ENCODE measurements at regions not wholly inside any gene's neighbourhood (a gene's known extent, or its start where the extent isn't known, plus 50 kb on each side); places are given as distances from the start of the nearest gene placed in this dataset.

DNA sequence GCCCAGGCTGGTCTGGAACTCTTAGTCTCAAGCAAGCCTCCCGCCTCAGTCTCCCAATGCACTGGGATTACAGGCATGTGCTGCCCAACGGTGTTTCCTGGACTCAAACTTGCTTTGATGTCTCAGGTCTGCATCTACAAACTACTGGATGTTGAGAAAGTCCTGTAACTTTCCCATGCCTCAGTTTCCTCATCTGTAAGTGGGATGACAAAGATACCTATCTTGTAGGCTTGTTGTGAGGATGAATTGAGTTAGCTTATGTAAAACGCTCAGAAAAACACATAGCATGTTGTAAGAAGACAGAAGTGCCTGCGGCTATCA lies 63.6 kb upstream of the NUDT4 start:
- FAIRE-seq = no peak

DNA sequence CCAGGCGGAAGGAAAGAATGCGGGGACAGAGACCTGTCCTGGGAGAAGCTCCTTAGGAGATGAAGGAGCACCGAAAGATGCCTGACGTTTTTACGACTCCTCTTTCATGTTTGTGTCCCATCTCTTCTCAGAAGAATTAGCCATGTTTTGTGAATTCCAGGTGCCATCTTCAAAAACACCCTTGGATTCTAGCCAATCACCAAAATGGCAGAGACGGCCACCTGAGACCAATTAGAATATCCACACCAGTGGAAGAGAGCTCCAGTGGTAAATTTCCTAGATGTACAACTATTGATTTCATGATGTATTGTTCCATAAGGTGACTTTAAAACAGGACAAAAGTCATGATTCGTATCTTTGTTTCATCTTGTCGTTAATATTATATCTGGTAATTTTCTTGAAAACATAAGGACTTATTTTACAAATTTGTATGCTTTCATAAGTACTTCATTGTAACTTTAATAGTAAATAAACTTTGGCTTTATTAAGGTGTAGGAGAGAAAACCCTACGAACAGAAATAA lies 62.3 kb upstream of the NUDT4 start:
- no peak for FAIRE-seq

DNA sequence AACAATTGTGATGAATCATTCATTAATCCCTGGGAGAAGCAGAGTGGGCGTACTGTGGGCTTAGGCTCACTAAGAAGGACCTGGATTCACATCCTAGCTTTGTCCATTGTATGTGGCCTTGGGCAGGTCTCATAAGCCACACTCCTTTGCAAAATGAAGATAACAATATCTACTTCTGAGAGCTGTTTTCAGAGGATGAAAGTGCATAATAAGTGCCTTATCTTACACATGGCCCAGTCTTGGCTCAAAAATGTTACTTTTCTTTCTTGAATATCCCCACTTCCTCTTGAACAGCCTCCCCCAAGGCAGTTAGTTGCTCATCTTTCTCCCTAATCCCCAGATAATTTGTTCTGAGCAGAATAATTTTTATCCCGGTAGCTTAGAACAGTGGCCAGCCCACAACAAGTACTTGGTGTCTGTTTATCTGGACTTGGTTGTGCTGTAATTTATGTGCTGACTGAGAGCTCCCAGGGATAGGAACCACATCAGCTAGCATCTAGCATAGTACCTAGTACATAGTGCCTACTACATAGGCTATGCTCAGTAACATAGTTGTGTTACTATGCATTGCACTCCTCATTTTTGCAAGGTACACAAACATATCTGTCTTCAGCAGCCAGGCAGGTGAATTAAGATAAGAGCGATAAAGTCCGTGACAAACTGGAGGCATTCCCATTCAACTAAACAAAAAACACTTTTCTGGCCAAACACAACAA lies 61.7 kb upstream of the NUDT4 start:
- FAIRE-seq = no peak

DNA sequence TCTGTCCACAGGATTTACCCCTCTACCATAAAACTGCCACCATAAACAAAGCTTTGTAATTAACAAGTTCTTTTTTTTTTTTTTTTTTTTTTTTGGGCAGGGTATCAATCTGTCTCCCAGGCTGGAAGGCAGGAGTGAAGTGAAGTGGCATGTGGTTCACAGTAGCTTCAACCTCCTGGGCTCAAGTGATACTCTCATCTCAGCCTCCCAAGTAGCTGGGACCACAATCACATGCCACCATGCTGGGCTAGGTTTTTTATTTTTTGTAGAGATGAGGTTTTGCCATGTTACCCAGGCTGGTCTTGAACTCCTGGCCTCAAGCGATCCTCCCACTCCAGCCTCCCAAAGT lies 61.1 kb upstream of the NUDT4 start:
- FAIRE-seq = no peak

DNA sequence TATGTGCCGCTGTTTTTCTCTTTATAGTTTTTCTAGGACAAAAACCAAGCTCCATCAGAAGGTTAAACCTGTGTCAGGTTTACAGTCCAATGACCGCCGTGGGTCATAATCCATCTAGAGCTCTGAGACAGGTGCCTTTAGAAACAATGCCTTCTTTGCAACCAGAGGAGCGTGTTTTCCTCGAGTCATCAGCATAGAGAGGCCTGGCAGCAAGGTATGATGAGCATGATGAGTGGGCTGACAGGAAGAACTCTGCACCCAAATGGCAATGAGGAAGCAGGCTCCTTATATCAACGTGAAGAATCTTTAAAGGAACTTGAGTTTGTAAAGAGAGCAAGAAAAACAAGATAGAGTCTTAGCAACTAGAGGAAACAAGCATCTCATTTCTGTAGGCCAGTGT lies 60.5 kb upstream of the NUDT4 start:
- no peak for FAIRE-seq

DNA sequence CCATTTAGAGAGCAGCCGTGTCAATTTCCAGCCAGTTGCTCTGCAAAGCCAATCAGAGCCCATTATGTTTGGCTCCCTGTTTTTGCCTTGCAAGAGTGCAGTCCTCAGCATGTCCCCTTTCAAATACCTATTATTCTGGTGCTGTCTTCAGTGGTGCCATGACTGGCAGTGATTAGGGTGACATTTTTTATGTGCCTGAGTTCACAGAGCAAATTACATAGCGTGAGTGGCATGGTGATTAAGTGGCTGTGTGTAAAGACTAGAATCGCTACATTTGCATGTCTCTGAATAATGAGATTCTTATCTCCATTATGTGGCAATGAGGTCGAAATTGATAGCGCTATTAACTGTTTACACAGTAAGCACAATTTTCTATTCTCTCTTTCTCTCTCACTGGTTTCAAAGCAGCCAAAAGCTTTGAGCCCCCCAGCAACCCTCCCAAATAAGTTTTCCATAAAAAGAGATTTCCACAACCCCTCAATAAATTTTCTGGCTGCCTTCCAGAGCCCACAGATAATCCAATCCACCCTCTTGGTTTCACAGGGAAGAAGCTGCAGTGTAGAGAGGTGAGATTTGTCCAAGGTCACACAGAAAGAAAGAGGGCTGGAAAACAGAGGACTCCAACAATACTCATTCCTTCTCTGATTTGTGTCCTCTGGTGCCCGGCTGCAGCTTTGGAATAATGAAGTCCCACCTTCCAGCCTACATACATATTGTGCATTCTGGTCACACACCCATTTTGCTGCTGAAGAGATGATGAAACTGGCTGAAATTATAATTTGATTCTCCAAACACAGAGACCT lies 58.8 kb upstream of the NUDT4 start:
- no peak for FAIRE-seq

DNA sequence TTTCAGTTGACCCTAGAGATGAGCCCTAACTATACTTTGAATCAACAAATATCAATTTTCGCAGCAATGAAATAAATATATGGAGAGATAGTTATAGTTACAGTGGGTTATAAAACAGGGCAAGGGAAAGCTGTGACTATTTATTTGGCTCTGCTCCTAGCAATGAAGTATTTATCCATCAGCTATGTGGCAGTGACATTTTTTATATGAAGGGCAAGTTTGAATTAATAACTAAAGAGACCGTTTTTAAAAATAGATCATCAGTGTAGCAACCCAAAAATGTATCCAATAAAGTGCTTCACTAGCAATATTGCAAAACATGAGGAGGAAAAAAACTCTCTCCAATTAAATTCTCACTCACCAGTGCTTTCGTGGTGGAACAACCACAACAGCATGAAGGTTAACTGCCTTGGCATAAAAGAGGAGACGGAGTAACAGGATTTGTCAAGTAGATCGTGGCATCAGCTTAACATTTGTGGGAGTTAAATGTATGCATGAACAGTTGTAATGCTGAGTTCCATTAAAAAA lies 58.1 kb upstream of the NUDT4 start:
- FAIRE-seq = no peak

DNA sequence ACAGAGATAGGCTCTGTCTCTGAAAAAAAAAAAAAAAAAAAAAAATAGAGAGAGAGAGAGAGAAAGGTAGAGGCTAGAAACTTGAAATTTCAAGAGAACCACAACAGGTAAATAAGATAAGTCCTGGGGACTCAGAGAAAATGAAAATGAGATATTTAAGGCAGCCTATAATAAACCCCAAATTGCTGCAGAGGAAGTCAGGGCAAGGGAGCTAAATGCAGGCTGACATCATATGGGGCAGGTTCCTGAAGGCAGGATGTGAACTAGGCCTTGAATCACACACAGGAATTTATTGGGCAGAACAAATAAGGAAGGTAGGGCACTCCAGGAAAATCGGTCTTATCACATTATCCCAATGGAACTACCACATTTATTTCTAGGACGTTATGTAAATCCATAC lies 54.9 kb upstream of the NUDT4 start:
- FAIRE-seq = no peak

DNA sequence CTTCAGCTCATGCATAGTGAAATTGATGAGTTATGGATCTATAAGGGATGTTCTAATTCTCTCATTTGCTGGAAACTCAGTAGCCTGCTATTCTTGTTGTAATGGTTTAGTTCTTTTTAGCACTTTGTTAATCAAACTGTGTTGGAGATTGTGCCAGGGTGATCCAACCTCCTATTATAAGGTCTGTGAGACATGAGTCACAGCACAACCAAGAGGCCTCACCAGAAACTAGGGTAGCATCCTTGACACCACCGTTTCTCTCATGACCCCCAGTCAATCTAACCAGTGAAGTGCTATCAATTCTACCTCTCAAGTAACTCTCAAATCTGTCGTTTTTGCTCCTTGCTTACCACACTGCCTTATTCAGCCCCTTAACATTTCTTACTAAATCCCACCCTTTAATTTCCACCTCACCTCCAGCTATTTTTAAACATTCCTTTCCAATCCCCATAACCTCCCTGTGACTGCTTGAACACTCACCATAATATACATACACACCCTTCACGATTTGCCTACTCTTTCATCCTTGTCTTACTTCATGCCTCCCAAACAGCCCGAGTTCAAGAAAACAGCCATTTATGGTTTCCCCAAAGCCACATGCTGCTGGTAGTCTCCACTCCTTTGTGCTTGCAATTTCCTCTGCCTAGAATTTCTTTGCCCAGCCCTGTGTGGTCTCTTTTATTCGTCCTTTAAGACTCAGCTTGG lies 53.9 kb upstream of the NUDT4 start:
- FAIRE-seq = no peak

DNA sequence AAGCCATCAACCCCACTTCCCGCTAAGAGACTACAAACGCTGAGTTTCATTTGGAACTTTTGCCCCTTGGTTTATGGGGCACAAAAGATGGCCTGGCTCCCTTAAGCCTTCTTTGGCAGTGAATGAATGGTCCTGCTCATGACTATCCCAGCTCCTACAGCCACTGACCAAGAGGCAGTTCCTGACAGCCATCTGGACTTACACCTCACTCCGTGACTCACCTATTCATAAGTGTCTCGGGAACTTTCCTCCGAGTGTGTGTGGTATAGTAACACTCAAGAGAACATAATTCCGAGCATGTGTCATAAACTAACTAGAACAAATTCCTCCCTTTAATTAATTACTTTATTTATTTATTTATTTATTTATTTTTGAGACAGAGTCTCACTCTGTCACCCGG lies 51.9 kb upstream of the NUDT4 start:
- FAIRE-seq = no peak
